ENCODE measurements at regions not wholly inside any gene's neighbourhood (a gene's known extent, or its start where the extent isn't known, plus 50 kb on each side); places are given as distances from the start of the nearest gene placed in this dataset.

- 87% methylated on average over 1 of the region's 1 CpG; no CpG with 5 or more reads in 1 of the 2 experiments for whole genome bisulfite sequencing, 2 experiments (ENCODE audit: extremely low coverage in 1 of 2, insufficient coverage in 1 of 2, insufficient read length in 1 of 2, insufficient replicate concordance in 2 of 2, low coverage in 1 of 2, low lambda C conversion rate in 2 of 2, missing lambda C conversion rate in 1 of 2)
- Histone ChIP-seq H4K8ac (ENCODE audit: extremely low read depth, insufficient read depth, low read length) (no peak overlapping the region), H3K23me2 (ENCODE audit: low read depth, low read length) (no peaks in the 10 kb centered on the region), H4K20me1 (replicated peaks in 1 of 2; ENCODE audit: control insufficient read depth in 1 of 2, insufficient read depth in 2 of 2, low read length in 2 of 2) (no peaks in the 10 kb centered on the region), H2BK20ac (ENCODE audit: low read length) (no peak overlapping the region), H3K4ac (replicated peaks; ENCODE audit: insufficient read length, low read depth, low read length) (no peak overlapping the region), H3K27ac (ENCODE audit: low read depth, low read length) (no peak overlapping the region), H3K9me3 (ENCODE audit: insufficient read depth in 2 of 2, low read depth in 1 of 2, low read length in 1 of 2) (peaks cover 0 to 6% of the 10 kb centered on the region in 2 experiments; a peak in 3 of 4 replicates), H2BK5ac (ENCODE audit: low read depth, low read length) (no peak overlapping the region), H2BK15ac (ENCODE audit: low read length) (no peak overlapping the region), H3K36me3 (ENCODE audit: control insufficient read depth in 2 of 4, insufficient read depth in 4 of 4, low read length in 3 of 4) (peaks cover 0 to 5% (median 1%) of the 10 kb centered on the region in 4 experiments; a peak in 3 of 8 replicates), H3K18ac (ENCODE audit: extremely low read depth, low read length) (no peak overlapping the region), H2BK120ac (replicated peaks; ENCODE audit: low read depth, low read length) (no peak overlapping the region), H3K4me2 (ENCODE audit: insufficient read depth in 1 of 2, low read depth in 2 of 2, low read length in 2 of 2) (no peak overlapping the region), H4K5ac (ENCODE audit: insufficient read length, low read depth, low read length) (no peak overlapping the region), H2AFZ (ENCODE audit: low read length) (no peak overlapping the region), H3K79me2 (ENCODE audit: control insufficient read depth in 1 of 2, insufficient read depth in 2 of 2, low read length in 2 of 2) (no peaks in the 10 kb centered on the region; a peak in 1 of 4 replicates), H3K4me1 (replicated peaks in 1 of 4; ENCODE audit: control insufficient read depth in 3 of 4, insufficient read depth in 4 of 4, low read length in 3 of 4) (peaks cover 0 to under 1% (median 0%) of the 10 kb centered on the region in 4 experiments; a peak in 1 of 7 replicates), H3K56ac (replicated peaks; ENCODE audit: insufficient read length, low read depth, low read length) (no peak overlapping the region), H2BK12ac (ENCODE audit: low read depth, low read length) (no peak overlapping the region), H3K4me3 (ENCODE audit: extremely low read depth in 1 of 4, insufficient read depth in 2 of 4, low read depth in 3 of 4, low read length in 4 of 4) (no peak overlapping the region), H3K79me1 (ENCODE audit: low read depth, low read length) (no peaks in the 10 kb centered on the region), H3K23ac (ENCODE audit: insufficient read length) (no peak overlapping the region), H3K9ac (replicated peaks in 1 of 4; ENCODE audit: extremely low read depth in 1 of 4, low read depth in 3 of 4, low read length in 3 of 4) (no peak overlapping the region), H3K27me3 (replicated peaks in 1 of 4; ENCODE audit: control insufficient read depth in 3 of 4, extremely low read depth in 1 of 4, insufficient read depth in 3 of 4, low read length in 3 of 4) (no peaks in the 10 kb centered on the region), H4K91ac (replicated peaks; ENCODE audit: insufficient read length, low read length) (no peak overlapping the region), H3K14ac (ENCODE audit: insufficient read length) (no peak overlapping the region), H2AK5ac (ENCODE audit: low read depth, low read length) (no peak overlapping the region)
- DNase-seq (ENCODE audit: low read depth in 1 of 2, low spot score in 2 of 2) (no peak), FAIRE-seq (no peak)
- ChIA-PET CTCF (ENCODE audit: partially characterized antibody) (no interaction called here), POLR2A (ENCODE audit: partially characterized antibody) (no interaction called here)
- TF ChIP-seq HDAC2 (IDR thresholded peaks at IDR 0.05; ENCODE audit: borderline replicate concordance in 1 of 2, low read depth in 2 of 2, low read length in 2 of 2) (no peak), POLR2A (IDR thresholded peaks at IDR 0.05; ENCODE audit: control extremely low read depth in 1 of 2, low read depth in 2 of 2, low read length in 2 of 2) (no peak), SAP30 (IDR thresholded peaks at IDR 0.05; ENCODE audit: insufficient read depth, insufficient replicate concordance, low read length) (no peak), MAFK (IDR thresholded peaks at IDR 0.05; ENCODE audit: low read depth, low read length) (no peak), KDM1A (IDR thresholded peaks at IDR 0.05; ENCODE audit: borderline replicate concordance, low read length) (no peak), HDAC6 (IDR thresholded peaks at IDR 0.05; ENCODE audit: low read depth, low read length) (no peak), JUND (IDR thresholded peaks at IDR 0.05; ENCODE audit: low read length) (no peak), BACH1 (IDR thresholded peaks at IDR 0.05; ENCODE audit: low read length) (no peak), TAF1 (IDR thresholded peaks at IDR 0.05; ENCODE audit: low read depth, low read length) (no peak), POLR2AphosphoS5 (IDR thresholded peaks at IDR 0.05; ENCODE audit: low read depth, low read length) (no peak), RNF2 (IDR thresholded peaks at IDR 0.05; ENCODE audit: borderline replicate concordance, low read depth, low read length, missing control alignments, poor library complexity, severe bottlenecking) (no peak), TEAD4 (IDR thresholded peaks at IDR 0.05; ENCODE audit: low read depth, low read length) (no peak), RXRA (IDR thresholded peaks at IDR 0.05; ENCODE audit: insufficient read depth, low read depth, low read length) (no peak), JUN (IDR thresholded peaks at IDR 0.05; ENCODE audit: low read depth, low read length) (no peak)
- TF ChIP-seq, protein P1, sequence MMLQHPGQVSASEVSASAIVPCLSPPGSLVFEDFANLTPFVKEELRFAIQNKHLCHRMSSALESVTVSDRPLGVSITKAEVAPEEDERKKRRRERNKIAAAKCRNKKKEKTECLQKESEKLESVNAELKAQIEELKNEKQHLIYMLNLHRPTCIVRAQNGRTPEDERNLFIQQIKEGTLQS (IDR thresholded peaks at IDR 0.05; ENCODE audit: insufficient read depth, low read depth, low read length): no peak
These were observed 517.0 kb downstream of the KIF2B start for GRCh38 chr17:54339731-54340130.
